ENCODE measurements at regions not wholly inside any gene's neighbourhood (a gene's known extent, or its start where the extent isn't known, plus 50 kb on each side); places are given as distances from the start of the nearest gene placed in this dataset.

DNA sequence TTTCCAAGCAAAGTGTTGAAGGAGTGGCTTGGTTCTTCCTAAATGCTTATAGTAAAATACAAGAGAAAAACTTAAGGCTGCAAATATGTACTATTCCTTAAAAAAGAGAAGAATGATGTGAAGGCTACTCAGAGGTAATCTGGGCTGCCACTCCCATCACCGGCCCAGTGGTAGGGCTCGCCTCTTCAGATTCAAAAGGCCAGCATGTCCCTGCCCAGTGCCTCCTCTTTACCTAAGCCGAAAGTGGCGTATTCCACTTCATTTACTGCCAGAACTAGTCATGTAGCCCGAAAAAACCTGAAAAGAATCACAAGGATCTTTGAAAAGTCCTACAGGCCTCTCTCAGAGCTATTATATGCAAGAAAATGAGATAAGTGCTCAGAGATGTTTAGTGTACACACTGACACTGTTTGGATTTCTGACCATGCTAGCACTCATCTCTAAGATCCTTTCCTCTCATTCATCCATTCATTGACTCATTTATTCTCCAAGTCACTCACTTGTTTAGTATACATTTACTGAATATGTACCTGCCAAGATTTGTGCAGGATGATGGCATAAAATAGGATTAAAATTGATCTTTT is 373.3 kb upstream of the THBS1 start:
- H3K79me2 ChIP-seq (ENCODE audit: insufficient read depth, low read length): no peaks in the 10 kb centered on the region
- H3K27ac ChIP-seq (ENCODE audit: low read depth, low read length, poor library complexity, severe bottlenecking): no peak overlapping the region
- no peak overlapping the region for H3K9ac ChIP-seq (ENCODE audit: low read length)
- H3K27me3 ChIP-seq (ENCODE audit: insufficient read depth, low read length): no peaks in the 10 kb centered on the region
- H3K4me3 ChIP-seq (ENCODE audit: low read depth, low read length, poor library complexity, severe bottlenecking): no peak overlapping the region
- H3F3A ChIP-seq (ENCODE audit: insufficient read depth, low read length): no peaks in the 10 kb centered on the region
- TF ChIP-seq, protein P1, sequence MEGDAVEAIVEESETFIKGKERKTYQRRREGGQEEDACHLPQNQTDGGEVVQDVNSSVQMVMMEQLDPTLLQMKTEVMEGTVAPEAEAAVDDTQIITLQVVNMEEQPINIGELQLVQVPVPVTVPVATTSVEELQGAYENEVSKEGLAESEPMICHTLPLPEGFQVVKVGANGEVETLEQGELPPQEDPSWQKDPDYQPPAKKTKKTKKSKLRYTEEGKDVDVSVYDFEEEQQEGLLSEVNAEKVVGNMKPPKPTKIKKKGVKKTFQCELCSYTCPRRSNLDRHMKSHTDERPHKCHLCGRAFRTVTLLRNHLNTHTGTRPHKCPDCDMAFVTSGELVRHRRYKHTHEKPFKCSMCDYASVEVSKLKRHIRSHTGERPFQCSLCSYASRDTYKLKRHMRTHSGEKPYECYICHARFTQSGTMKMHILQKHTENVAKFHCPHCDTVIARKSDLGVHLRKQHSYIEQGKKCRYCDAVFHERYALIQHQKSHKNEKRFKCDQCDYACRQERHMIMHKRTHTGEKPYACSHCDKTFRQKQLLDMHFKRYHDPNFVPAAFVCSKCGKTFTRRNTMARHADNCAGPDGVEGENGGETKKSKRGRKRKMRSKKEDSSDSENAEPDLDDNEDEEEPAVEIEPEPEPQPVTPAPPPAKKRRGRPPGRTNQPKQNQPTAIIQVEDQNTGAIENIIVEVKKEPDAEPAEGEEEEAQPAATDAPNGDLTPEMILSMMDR (IDR thresholded peaks at IDR 0.05; ENCODE audit: low read length): no peak
- no peak for TF ChIP-seq EZH2 (IDR thresholded peaks at IDR 0.05; ENCODE audit: borderline replicate concordance, low read length)
- H3K9me3 ChIP-seq (ENCODE audit: low read length): no peaks in the 10 kb centered on the region
- no peaks in the 10 kb centered on the region for H3K36me3 ChIP-seq (ENCODE audit: insufficient read depth, low read length)
- no peak overlapping the region for H2AFZ ChIP-seq (ENCODE audit: low read length)
- H3K4me1 ChIP-seq (ENCODE audit: insufficient read depth, low read length, severe bottlenecking): no peaks in the 10 kb centered on the region
- no peaks in the 10 kb centered on the region for H3K9me2 ChIP-seq (ENCODE audit: low read depth, low read length)
- no peaks in the 10 kb centered on the region for H4K20me1 ChIP-seq (ENCODE audit: insufficient read depth, low read length)
- no peak overlapping the region for H3K4me2 ChIP-seq (ENCODE audit: low read length)

DNA sequence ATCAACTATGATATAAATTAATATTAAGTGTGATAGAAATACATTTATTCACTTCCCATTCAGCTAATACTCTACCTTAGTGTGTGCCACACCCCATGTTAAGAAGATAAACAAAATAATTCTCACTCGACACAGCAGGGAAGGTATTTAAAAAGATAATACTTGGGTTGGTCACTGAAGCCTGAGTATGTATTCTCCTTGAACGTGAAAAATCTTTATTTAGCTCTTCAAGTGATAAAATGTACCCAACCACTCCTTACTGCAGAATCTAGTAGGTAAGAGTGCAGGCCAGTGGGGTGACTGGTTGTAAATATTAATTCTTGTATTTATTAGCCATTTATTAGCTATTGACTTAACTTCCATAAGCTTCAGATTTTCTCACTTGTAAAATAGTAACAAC is 372.7 kb upstream of the THBS1 start:
- Histone ChIP-seq H3K27me3 (ENCODE audit: insufficient read depth, low read length) (no peaks in the 10 kb centered on the region), H3F3A (ENCODE audit: insufficient read depth, low read length) (no peaks in the 10 kb centered on the region), H3K9ac (ENCODE audit: low read length) (no peak overlapping the region), H4K20me1 (ENCODE audit: insufficient read depth, low read length) (no peaks in the 10 kb centered on the region), H3K9me2 (ENCODE audit: low read depth, low read length) (no peaks in the 10 kb centered on the region), H3K4me3 (ENCODE audit: low read depth, low read length, poor library complexity, severe bottlenecking) (no peak overlapping the region), H3K4me2 (ENCODE audit: low read length) (no peak overlapping the region), H3K79me2 (ENCODE audit: insufficient read depth, low read length) (no peaks in the 10 kb centered on the region), H3K36me3 (ENCODE audit: insufficient read depth, low read length) (no peaks in the 10 kb centered on the region), H3K4me1 (ENCODE audit: insufficient read depth, low read length, severe bottlenecking) (no peaks in the 10 kb centered on the region), H3K27ac (ENCODE audit: low read depth, low read length, poor library complexity, severe bottlenecking) (no peak overlapping the region), H2AFZ (ENCODE audit: low read length) (no peak overlapping the region), H3K9me3 (ENCODE audit: low read length) (no peaks in the 10 kb centered on the region)
- TF ChIP-seq, protein P1 (IDR thresholded peaks at IDR 0.05; ENCODE audit: low read length): no peak
- TF ChIP-seq EZH2 (IDR thresholded peaks at IDR 0.05; ENCODE audit: borderline replicate concordance, low read length): no peak

GRCh38 chr15:39209548-39210211 is 371.2 kb upstream of the THBS1 start:
- Histone ChIP-seq H3K9ac (ENCODE audit: low read length) (no peak overlapping the region), H3K27me3 (ENCODE audit: insufficient read depth, low read length) (no peaks in the 10 kb centered on the region), H3F3A (ENCODE audit: insufficient read depth, low read length) (no peaks in the 10 kb centered on the region), H2AFZ (ENCODE audit: low read length) (no peak overlapping the region), H4K20me1 (ENCODE audit: insufficient read depth, low read length) (no peaks in the 10 kb centered on the region), H3K9me3 (ENCODE audit: low read length) (no peaks in the 10 kb centered on the region), H3K4me2 (ENCODE audit: low read length) (no peak overlapping the region), H3K27ac (ENCODE audit: low read depth, low read length, poor library complexity, severe bottlenecking) (no peak overlapping the region), H3K36me3 (ENCODE audit: insufficient read depth, low read length) (no peaks in the 10 kb centered on the region), H3K9me2 (ENCODE audit: low read depth, low read length) (no peaks in the 10 kb centered on the region), H3K4me1 (ENCODE audit: insufficient read depth, low read length, severe bottlenecking) (no peaks in the 10 kb centered on the region), H3K79me2 (ENCODE audit: insufficient read depth, low read length) (no peaks in the 10 kb centered on the region), H3K4me3 (ENCODE audit: low read depth, low read length, poor library complexity, severe bottlenecking) (no peak overlapping the region)
- TF ChIP-seq EZH2 (IDR thresholded peaks at IDR 0.05; ENCODE audit: borderline replicate concordance, low read length): no peak
- TF ChIP-seq, protein P1 (IDR thresholded peaks at IDR 0.05; ENCODE audit: low read length): no peak
